HG03439 (cell line): ENCODE measurements at regions not wholly inside any gene's neighbourhood (a gene's known extent, or its start where the extent isn't known, plus 50 kb on each side); places are given as distances from the start of the nearest gene placed in this dataset.
"Not testable (repeated sequence)": the region's sequence is repeated elsewhere in the genome, so short reads cannot be mapped to it uniquely, and the experiment has no call there.

Source experiments
- ATAC-seq: cut with Tn5 transposase; IDR thresholded peaks from one replicate; pipeline ENCODE4 v1.9.1; 2021; ENCODE audit warnings: mild to moderate bottlenecking, moderate library complexity; ENCODE audit not compliant: unreplicated experiment

DNA sequence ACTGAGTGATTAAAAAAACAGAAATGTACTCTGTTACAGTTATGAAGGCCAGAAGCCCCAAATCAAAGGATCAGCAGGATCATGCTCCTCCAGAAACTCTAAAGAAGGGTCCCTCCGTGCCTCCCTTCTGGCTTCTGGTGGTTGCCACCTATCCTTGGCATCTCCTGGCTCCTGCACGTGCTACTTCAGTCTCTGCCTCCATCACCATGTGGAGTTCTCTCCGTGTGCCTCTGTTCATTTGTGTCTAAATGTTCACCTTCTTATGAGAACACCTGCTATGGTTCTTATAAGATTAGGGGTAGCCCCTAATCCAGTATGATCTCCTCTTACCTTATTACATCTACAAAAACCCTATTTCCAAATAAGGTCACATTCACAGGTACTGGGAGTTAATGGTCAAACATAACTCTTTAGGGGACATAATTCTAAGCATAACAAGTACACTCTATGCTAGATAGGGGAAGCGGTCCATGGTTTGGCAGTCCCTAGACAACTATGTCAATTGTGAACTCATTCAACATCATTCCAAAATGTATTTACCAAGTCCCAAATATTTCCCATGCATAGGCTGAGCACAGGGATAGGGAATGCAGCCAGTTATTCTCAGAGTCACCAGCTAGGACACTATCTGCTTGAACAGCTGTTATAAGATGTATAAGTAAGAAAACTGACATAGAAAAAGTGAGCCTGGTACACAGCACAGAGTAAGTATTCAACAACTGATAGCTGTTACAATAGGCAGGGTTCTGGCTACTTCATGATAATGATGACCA lies 295.5 kb upstream of the BOD1L1 start:
- no peak for ATAC-seq

DNA sequence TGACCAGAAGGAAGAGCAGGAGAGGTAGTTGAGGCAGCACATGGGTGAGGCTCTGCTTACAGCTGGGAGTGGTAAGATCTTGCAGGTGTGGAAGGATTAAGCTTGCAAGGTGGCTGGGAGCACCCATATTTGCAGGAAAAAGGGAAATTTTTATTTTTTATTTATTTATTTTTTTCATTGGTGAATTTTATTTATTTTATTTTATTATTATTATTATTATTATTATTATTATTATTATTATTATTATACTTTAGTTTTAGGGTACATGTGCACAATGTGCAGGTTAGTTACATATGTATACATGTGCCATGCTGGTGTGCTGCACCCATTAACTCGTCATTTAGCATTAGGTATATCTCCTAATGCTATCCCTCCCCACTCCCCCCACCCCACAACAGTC lies 297.4 kb upstream of the BOD1L1 start:
- not testable (repeated sequence) for ATAC-seq

DNA sequence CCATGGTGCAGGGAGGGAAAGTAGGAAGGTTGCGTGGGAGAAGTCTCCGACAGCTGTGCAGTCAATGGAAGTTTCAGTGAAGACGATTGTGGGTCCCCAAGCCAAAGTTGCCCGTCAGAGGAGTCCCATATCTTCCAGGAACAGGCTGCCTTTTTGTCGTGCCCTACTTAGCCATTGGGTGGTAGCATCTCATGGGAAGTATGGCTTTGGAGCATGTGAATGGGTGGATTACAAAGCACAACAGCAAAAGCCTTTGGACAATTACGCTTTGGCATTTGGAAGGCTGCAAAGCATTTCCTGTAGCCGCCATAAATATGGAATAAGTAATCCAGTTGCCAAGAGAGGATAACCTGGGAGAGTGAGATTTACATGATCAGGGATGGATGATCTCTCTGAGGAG lies 300.7 kb upstream of the BOD1L1 start:
- ATAC-seq = no peak

DNA sequence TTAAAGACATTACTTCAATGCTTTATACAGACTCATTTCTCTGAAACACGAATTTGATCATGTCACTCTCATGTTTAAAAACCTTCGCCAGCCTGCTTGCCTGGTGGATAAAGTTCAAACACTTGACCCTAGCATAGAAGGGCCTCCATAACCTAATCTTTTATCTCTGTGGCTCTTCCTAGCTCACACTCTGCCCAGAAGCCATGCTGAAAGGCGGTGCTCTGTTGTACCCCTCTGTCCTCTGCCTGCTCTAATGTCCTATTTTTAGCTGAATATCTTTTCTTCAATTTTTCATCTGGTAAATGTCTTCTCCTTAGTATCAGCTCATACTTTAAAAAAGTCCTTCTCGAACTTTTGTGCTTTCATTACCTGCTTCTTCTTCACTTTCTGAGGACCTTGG lies 302.6 kb upstream of the BOD1L1 start:
- ATAC-seq = no peak

DNA sequence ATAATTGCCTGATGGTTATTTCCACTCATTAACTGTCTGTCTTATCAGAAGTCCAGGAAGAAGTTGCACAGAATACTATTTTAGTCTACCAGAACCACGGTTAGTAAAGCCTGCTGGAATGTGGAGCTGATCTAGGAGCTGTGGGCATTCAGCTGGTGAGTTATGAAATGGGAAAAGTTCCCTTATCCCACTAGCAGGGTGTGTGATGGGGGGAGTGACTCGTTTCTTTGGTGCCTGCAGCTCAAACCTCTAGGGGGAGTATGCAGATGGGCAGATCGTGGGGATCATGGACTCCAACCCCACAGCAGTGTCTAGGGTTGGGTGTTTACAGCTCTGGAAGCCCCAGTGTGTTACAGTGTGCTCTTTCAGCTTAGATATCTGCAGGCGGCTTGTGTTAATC lies 305.7 kb upstream of the BOD1L1 start:
- ATAC-seq = no peak

DNA sequence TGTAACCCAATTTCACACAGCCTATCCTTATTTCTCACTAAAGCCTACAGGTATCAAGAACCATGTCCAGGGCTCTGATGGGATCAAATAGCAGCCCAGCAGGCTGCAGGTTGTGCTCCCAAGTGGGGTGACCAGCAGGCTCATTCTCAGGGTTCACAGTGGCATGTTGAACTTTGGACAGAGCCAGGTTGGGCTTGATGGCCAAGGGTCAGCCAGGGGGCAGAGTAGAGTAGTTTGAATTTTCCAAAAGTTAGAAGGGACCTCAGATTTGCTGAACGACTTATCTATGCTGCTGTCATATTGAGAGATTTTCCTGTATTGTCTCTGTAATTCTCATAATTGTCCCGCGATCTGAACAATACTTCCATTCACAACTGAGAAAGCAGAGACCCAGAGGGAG lies 310.8 kb upstream of the BOD1L1 start:
- ATAC-seq = no peak

DNA sequence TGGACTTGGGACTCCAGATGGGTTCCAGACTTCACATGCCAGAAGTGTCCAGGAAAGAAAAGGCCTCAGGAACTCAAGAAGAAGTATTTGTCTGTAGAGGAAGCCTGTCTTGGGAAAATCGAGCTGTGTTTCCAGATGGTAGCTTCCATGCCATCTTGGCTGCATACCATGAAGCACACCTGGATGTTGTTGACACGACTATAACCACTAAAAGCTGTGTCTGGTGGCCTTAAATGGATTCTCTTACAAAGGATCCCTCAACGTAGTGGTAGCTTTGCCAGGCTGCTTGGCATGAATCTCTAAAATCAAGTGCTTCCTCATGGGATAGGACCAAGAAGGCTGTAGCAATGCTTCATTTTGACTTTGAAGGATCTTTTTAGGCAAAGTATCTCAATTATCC lies 313.4 kb upstream of the BOD1L1 start:
- no peak for ATAC-seq

DNA sequence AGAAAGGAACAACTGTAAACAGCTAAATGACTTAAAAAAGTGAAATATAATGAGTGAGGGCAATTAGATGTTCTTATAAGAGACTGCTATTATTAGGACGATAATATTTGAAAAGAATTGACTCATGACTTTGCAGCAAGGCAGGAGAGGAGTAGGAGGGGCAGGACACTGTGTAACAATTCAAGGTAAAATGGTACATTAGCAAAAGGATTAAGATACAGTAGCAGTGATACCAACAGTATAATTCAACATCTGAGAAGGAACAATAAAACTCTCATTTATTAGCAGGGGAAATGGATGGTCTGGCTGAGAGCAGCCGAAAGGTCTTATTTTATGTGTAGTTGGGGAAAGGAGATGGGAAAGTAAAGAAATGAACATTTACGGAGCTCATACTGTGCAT lies 315.5 kb upstream of the BOD1L1 start:
- no peak for ATAC-seq

DNA sequence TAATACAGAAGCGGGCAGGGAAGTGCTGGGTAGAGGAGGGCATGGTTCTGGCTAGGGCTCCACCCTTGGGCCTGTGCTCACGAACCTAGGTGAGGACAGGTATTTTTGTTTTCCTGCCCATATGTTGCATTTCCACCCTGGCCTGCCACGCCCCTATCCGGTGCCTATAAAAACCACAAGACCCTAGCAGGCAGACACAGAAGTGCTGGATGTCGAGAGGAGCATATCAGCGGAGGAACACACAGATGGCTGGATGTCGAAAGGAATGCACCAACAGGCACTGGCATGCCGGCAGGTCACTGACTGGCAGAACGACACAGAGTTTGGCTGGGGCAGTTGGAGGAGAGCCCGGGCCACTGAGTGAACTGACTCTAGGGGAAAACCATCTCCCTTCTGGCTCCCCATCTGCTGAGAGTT lies 316.6 kb upstream of the BOD1L1 start:
- ATAC-seq = no peak

DNA sequence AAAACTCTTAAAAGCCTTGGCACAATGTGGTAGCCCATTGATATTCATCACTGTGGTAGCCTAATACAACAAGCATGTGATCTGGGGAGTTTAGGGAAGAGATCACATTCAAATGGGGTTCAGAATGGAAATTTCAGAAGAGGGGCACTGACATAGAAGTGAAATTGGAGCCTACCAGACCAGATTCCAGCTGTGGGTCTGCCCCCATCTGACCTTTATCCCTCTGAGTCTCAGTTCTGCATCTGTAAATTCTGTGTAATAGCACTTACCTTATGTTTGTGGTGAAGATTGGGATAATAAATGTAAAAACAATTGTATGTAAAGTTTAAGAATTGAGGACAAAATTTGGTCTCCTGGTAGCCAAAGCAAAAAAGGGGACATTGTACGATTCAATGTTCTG lies 320.4 kb upstream of the BOD1L1 start:
- ATAC-seq = no peak

DNA sequence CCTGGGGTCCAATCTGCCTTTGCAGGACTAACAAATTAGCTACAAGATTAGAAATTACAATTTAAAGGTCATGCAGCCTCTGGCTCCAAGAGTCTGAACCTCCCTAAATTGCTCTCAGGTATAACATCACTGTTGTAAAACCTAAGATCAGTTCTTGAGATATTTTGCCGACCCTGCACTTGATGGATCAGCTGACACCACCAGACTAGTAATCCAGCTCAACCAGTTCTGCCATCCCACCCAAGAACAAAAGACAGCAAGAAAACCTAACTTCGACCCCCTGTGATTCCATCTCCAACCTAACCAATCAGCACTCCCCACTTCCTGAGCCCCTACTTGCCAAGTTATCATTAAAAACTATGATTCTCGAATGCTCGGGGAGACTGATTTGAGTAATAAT lies 323.0 kb upstream of the BOD1L1 start:
- no peak for ATAC-seq

DNA sequence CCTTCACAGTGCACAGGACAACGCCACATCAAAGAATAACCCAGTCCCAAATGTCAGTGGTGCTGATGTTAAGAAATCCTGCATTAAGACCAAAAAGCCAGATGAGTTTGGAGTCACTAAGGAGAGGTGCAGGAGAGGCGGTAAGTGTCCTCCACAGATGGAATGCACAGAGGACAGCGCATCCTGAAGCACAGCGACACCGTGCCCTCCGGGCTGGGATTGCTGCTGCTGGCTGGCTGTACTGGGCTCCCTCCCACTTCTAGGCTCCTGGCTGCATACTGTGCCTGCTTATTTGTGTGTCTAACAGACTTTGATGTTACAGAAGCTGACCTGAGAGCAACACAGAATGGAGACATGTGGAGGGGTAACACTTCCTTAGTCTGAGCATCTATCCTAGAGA lies 325.6 kb upstream of the BOD1L1 start:
- no peak for ATAC-seq

DNA sequence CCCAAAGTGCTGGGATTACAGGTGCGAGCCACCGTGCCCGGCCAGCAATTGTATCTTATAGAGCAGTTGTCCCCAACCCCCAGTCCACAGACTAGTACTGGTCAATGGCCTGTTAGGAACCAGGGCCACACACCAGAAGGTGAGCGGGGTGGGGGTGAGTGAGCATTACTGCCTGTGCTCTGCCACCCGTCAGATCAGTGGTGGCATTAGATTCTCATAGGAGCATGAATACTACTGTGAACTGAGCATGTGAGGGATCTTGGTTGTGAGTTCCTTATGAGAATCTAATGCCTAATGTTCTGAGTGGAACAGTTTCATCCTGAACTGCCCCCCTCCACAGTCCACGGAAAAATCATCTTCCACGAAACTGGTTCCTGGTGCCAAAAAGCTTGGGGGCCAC lies 328.0 kb upstream of the BOD1L1 start:
- no peak for ATAC-seq

DNA sequence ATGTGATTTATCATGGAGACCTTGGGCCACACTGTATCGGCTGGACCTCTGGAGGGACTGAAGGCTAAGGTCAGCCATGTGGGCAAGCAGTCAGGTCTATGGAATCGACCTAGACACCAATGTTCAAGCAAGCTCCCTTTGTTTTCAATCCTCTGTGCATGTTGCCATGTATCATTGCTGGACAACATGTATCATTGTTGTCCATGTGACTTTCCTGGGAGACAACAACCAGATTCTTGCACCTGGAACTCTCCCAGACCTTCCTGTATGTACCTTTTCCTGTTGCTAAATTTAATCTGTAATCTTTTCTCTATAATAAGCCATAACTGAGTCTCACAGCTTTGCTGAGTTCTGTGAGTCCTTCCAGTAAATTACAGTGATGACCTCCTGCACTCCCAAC lies 329.4 kb upstream of the BOD1L1 start:
- no peak for ATAC-seq

DNA sequence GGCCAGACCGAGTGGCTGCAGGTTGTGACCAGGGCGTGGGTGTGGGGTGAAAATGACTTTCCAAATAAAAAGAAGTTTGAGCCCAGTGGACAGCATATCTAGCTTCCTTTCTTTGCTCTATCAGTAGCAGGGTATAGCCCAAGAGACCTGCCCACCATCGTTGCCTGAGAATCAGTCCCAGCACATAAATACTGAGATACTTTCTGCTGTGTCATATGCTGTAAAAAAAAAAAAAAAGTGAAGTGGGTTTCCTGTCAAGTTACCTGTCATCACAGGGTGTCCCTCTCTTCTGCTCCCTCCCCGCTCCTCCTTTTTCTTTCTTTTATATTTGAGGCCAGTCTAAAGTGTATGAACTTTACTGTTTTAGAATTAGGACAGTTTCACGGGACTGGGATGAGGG lies 330.3 kb upstream of the BOD1L1 start:
- ATAC-seq = no peak

DNA sequence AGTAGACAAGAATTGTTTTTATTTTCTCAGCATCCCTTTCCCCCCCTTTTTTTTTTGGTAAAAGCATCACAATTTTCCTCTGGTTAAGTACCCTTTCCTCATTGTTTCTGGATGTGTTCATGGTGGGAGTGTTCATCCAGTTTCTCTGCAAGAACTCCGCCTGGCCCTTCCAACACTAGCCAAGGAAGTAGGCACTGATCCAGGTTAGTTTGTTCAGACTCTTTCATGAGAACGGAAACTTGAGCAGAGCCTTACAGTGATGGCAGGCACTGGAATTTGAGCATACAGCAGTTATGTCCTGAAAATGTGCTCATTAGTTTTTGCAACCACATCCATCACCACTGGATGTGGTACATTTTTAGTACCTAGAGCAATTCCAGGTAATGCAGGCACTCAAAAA lies 336.1 kb upstream of the BOD1L1 start:
- no peak for ATAC-seq

DNA sequence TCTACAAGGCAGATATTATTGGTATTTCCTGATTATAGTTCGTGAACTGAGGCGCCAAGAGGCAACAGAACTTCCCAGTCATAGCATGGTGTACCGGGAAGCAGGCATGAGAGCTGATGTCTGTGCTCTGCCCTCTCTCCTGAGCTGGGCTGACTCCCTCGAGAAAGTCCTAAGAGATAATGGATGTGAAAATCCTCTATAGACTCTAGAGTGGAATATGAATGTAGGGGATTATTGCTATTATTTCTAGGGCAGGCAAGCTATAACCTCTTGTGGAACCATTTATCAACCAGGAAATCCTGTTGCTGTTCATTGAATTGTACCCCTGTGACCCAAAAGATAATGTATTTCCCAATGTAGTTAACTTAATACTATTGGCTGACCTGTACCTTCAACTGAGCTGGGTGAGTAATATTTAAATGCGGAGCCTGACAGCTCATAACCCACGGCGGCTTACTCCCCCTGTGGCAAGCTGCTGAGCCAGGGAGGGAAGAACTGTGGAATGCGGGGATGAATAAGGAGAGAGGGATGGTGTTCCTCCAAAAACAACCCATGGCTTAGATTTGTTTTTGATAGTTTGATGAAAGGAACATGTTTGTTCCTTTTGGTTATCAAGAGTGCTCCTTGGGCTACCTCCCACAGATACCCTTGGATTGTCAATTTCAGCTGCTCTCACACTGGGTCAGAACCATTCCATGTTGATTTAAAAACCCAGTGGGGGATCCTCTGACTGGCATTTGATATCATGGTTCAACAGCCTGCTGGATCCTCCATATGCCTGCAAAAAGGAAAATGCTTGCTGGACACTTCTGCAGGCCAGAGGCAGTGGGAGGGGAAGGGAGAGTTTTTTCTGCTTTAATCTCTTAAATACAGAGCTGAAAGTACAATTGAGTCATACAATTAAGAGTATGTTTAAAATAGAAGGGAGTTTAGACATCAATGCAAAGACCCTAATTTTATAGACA lies 339.0 kb upstream of the BOD1L1 start:
- ATAC-seq = no peak

DNA sequence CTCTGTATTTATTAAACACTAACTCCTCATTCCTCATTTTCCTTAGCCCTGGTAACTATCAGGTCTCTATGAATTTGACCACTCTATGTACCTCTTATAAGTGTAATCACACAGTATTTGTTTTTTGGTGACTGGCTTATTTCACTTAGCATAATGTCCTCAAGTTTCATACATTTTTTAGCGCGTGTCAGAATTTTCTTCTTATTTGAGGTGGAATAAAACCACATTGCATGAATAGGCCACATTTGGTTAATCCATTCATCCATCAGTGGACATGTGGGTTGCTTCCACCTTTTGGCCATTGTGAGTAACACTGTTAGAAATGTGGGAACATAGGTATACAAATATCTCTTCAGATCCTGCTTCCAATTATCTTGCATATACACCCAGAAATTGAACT lies 341.2 kb upstream of the BOD1L1 start:
- ATAC-seq = no peak

DNA sequence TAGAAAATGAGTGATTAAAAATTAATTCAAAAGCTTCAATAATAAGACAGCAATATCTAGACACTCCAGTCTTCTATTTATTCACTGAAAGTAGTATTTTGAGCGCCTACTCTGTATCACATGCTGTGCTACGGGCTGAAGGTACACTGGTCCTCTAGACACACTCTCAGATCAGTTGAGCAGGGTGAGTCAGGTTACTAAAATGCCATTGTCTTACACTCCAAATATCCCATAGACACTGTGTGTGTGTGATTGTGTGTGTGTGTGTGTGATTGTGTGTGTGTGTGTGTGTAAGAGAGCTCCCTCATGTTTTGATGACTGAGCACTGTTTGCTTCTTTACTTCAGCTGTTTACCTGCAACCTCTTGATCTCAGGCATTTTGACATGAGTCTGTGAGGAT lies 342.8 kb upstream of the BOD1L1 start:
- no peak for ATAC-seq

DNA sequence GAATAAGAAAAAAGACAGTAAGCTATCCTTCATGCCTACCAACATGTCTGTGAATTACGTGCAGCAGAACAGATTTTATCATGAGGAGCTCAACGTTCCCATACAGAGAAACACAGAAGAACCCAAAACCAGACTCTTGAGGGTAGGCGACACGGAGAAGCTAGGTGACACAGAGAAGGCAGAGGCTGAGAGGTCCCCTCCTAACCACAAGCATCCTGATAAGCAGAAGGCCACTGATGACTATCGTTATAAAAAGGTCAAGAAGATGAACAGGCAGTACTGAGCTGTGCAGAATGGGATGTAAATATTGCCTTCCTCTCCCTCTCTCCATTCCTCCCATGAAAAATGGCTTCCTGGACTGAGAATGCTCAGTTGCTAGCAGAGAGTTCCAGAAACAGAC lies 350.2 kb upstream of the BOD1L1 start:
- no peak for ATAC-seq

DNA sequence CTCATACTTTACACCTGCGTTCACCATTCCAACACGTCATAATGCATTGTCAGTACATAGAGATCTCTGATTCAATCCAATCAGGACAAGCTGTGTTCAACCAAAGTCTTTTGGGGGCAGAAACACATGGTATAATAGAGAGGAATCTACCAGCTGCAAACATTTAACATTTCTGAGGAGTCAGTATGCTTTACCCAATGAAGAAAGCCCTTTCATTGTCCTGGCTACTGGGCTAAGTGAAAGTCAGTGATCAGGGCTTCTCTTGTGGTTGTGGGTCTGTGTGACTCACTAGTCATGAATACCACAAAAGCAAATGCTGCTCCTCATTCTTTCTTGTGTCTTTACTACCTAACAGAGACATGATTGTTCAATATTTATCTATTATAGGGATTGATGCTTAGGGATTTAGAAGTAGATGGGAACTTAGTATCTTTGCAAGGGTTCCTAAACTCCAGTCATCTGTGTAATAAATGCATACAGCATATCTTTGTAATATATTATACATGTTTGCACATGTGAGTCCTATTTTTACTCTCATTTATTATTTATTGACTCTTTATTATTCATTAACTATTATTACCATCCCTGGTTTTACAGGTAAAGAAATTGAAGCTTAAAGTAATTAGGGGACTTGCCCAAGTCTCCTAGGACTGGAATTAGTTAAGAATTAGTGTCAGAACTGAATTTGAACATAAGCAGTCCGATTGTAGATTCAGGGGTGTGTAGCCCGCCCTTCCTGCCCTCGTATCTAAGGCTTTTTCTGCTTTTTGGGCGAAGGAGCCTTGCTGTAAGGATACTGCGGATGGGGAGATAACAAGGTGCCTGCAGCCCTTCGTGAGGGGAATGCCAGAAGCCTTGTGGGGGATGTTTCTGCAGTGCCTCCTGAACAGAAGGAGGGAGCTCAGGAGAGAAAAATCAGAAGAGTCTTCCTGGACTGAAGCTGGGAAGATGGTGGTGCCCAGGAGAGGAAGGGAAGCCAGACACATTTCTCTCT lies 353.1 kb upstream of the BOD1L1 start:
- no peak for ATAC-seq
